Stomach (tissue), 4 donors: ENCODE measurements at regions not wholly inside any gene's neighbourhood (a gene's known extent, or its start where the extent isn't known, plus 50 kb on each side); places are given as distances from the start of the nearest gene placed in this dataset.

Experiments used
- EP300 ChIP-seq: sonication (generic); formaldehyde crosslinking; IDR thresholded peaks from one replicate; pipeline ENCODE4 v1.6.1; 2017; ENCODE audit warnings: antibody characterized with exemption
- POLR2A ChIP-seq, 4 donors: fragments of 450-650 bp; IDR thresholded peaks; one replicate each; pipeline ENCODE4 v1.6.1; 2016; ENCODE audit warnings: antibody characterized with exemption in 4 of 4, control low read depth in 2 of 4, mild to moderate bottlenecking in 1 of 4, moderate library complexity in 1 of 4

DNA sequence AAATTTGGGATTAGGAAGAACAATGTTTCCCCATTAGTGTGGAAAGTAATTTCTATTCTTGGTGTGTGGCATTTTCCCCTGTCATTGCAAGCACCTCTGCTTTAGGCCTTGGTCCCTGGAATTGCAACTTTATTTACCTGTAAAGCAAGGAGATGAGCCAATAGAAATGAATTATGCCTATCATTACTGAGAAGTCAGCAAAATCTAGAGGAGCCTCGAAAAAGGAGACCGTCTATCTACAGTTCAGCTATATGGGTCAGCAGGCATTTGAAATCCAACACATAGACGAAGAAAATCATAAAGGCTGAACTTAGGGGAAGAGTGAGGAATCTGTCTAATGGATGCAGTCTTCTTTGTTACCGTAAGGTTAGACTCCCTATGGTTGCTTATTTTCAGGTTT lies 161.1 kb downstream of the CCDC71L start:
- TF ChIP-seq POLR2A (IDR thresholded peaks at IDR 0.05) (no peak), EP300 (no peak)
